Memory B cell (primary cell): ENCODE measurements at regions not wholly inside any gene's neighbourhood (a gene's known extent, or its start where the extent isn't known, plus 50 kb on each side); places are given as distances from the start of the nearest gene placed in this dataset.

Experiments used
- ATAC-seq: fragments of 150-1000 bp; cut with Tn5 transposase; 2 replicates; pipeline ENCODE4 v1.10.0; 2021; ENCODE audit warnings: low read depth, mild to moderate bottlenecking, moderate library complexity
- DNase-seq, 2 donors: peaks; one replicate each; pipeline ENCODE4 v3.0.0; 2022; ENCODE audit warnings: low spot score in 2 of 2
- H3K27ac Mint-ChIP-seq: one replicate; pipeline ENCODE4 v1.8.0; 2022; ENCODE audit warnings: mild to moderate bottlenecking, moderate library complexity, mixed read lengths
- H3K27me3 Mint-ChIP-seq: one replicate; pipeline ENCODE4 v1.8.0; 2022; ENCODE audit warnings: mixed read lengths
- H3K36me3 Mint-ChIP-seq: one replicate; pipeline ENCODE4 v1.8.0; 2022; ENCODE audit warnings: mild to moderate bottlenecking, mixed read lengths
- H3K4me1 Mint-ChIP-seq: one replicate; pipeline ENCODE4 v1.8.0; 2022; ENCODE audit warnings: mixed read lengths
- H3K4me3 Mint-ChIP-seq: one replicate; pipeline ENCODE4 v1.8.0; 2022; ENCODE audit warnings: mild to moderate bottlenecking, moderate library complexity, mixed read lengths
- H3K9me3 Mint-ChIP-seq: one replicate; pipeline ENCODE4 v1.8.0; 2022; ENCODE audit warnings: mixed read lengths

- Mint-ChIP-seq H3K4me1 (no peaks in the 10 kb centered on the region), H3K27ac (no peak overlapping the region), H3K27me3 (peaks cover 18% of the 10 kb centered on the region), H3K9me3 (no peaks in the 10 kb centered on the region), H3K36me3 (no peaks in the 10 kb centered on the region), H3K4me3 (no peak overlapping the region)
- no peak for ATAC-seq
- DNase-seq: no peak
Observed at GRCh38 chr14:96617635-96618034, 115.5 kb downstream of the PAPOLA start.

- Mint-ChIP-seq H3K4me1 (no peaks in the 10 kb centered on the region), H3K27me3 (peaks cover 18% of the 10 kb centered on the region), H3K4me3 (no peak overlapping the region), H3K36me3 (no peaks in the 10 kb centered on the region), H3K27ac (no peak overlapping the region), H3K9me3 (no peaks in the 10 kb centered on the region)
- DNase-seq (no peak), ATAC-seq (no peak)
Observed at GRCh38 chr14:96622926-96623325, 120.7 kb downstream of the PAPOLA start.

- Mint-ChIP-seq H3K27me3 (peaks cover 18% of the 10 kb centered on the region), H3K27ac (no peak overlapping the region), H3K4me3 (no peak overlapping the region), H3K9me3 (no peaks in the 10 kb centered on the region), H3K36me3 (no peaks in the 10 kb centered on the region), H3K4me1 (no peaks in the 10 kb centered on the region)
- ATAC-seq: no peak
- DNase-seq: no peak
Observed at GRCh38 chr14:96623676-96624484, 121.7 kb downstream of the PAPOLA start.

- Mint-ChIP-seq H3K9me3 (no peaks in the 10 kb centered on the region), H3K27me3 (peaks cover 18% of the 10 kb centered on the region), H3K4me3 (no peak overlapping the region), H3K36me3 (no peaks in the 10 kb centered on the region), H3K4me1 (no peaks in the 10 kb centered on the region), H3K27ac (no peak overlapping the region)
- no peak for ATAC-seq
- DNase-seq: no peak
Observed at GRCh38 chr14:96624661-96625425, 122.7 kb downstream of the PAPOLA start.

GRCh38 chr14:96625426-96625985, 123.3 kb downstream of the PAPOLA start:
- ATAC-seq: no peak

GRCh38 chr14:96626121-96626768, 124.1 kb downstream of the PAPOLA start:
- ATAC-seq (no peak), DNase-seq (no peak)
- no peaks in the 10 kb centered on the region for H3K9me3 Mint-ChIP-seq
- no peak overlapping the region for H3K4me3 Mint-ChIP-seq
- H3K27me3 Mint-ChIP-seq: peaks cover 14% of the 10 kb centered on the region
- no peak overlapping the region for H3K27ac Mint-ChIP-seq
- H3K36me3 Mint-ChIP-seq: no peaks in the 10 kb centered on the region
- H3K4me1 Mint-ChIP-seq: no peaks in the 10 kb centered on the region

More at GRCh38 chr14:96625426-96625985, 123.3 kb downstream of the PAPOLA start:
- Mint-ChIP-seq H3K4me3 (no peak overlapping the region), H3K9me3 (no peaks in the 10 kb centered on the region), H3K27ac (no peak overlapping the region), H3K4me1 (no peaks in the 10 kb centered on the region), H3K27me3 (peaks cover 18% of the 10 kb centered on the region), H3K36me3 (no peaks in the 10 kb centered on the region)
- DNase-seq: no peak

- H3K27me3 Mint-ChIP-seq: peaks cover 12% of the 10 kb centered on the region
- no peak overlapping the region for H3K27ac Mint-ChIP-seq
- H3K4me3 Mint-ChIP-seq: no peak overlapping the region
- H3K36me3 Mint-ChIP-seq: no peaks in the 10 kb centered on the region
- no peaks in the 10 kb centered on the region for H3K9me3 Mint-ChIP-seq
- ATAC-seq: no peak
- DNase-seq: no peak
- H3K4me1 Mint-ChIP-seq: peaks cover under 1% of the 10 kb centered on the region
Observed at GRCh38 chr14:96626916-96627315, 124.7 kb downstream of the PAPOLA start.

GRCh38 chr14:96627386-96627785, 125.2 kb downstream of the PAPOLA start:
- no peak overlapping the region for H3K4me3 Mint-ChIP-seq
- H3K9me3 Mint-ChIP-seq: no peaks in the 10 kb centered on the region
- peaks cover 3% of the 10 kb centered on the region for H3K4me1 Mint-ChIP-seq
- peaks cover 12% of the 10 kb centered on the region for H3K27me3 Mint-ChIP-seq
- ATAC-seq: no peak
- H3K36me3 Mint-ChIP-seq: no peaks in the 10 kb centered on the region
- DNase-seq: no peak
- no peak overlapping the region for H3K27ac Mint-ChIP-seq

GRCh38 chr14:96627811-96628775, 125.9 kb downstream of the PAPOLA start:
- DNase-seq: no peak
- H3K27ac Mint-ChIP-seq: no peak overlapping the region
- ATAC-seq: no peak
- no peaks in the 10 kb centered on the region for H3K36me3 Mint-ChIP-seq
- H3K4me1 Mint-ChIP-seq: peaks cover 3% of the 10 kb centered on the region
- H3K4me3 Mint-ChIP-seq: no peak overlapping the region
- H3K9me3 Mint-ChIP-seq: no peaks in the 10 kb centered on the region
- peaks cover 9% of the 10 kb centered on the region for H3K27me3 Mint-ChIP-seq

- ATAC-seq (no peak), DNase-seq (no peak)
- peaks cover 9% of the 10 kb centered on the region for H3K27me3 Mint-ChIP-seq
- peaks cover 3% of the 10 kb centered on the region for H3K4me1 Mint-ChIP-seq
- H3K36me3 Mint-ChIP-seq: no peaks in the 10 kb centered on the region
- H3K27ac Mint-ChIP-seq: no peak overlapping the region
- no peak overlapping the region for H3K4me3 Mint-ChIP-seq
- no peaks in the 10 kb centered on the region for H3K9me3 Mint-ChIP-seq
Observed at GRCh38 chr14:96629082-96629481, 126.9 kb downstream of the PAPOLA start.

- Mint-ChIP-seq H3K27me3 (peaks cover 7% of the 10 kb centered on the region), H3K27ac (no peak overlapping the region), H3K4me1 (peaks cover 3% of the 10 kb centered on the region), H3K9me3 (no peaks in the 10 kb centered on the region), H3K4me3 (no peak overlapping the region), H3K36me3 (no peaks in the 10 kb centered on the region)
- ATAC-seq: no peak
- no peak for DNase-seq
Observed at GRCh38 chr14:96629558-96630222, 127.5 kb downstream of the PAPOLA start.

- no peaks in the 10 kb centered on the region for H3K36me3 Mint-ChIP-seq
- H3K27ac Mint-ChIP-seq: no peak overlapping the region
- no peak for DNase-seq
- peaks cover 9% of the 10 kb centered on the region for H3K27me3 Mint-ChIP-seq
- no peak for ATAC-seq
- no peaks in the 10 kb centered on the region for H3K9me3 Mint-ChIP-seq
- peaks cover 3% of the 10 kb centered on the region for H3K4me1 Mint-ChIP-seq
- no peak overlapping the region for H3K4me3 Mint-ChIP-seq
Observed at GRCh38 chr14:96630281-96630680, 128.1 kb downstream of the PAPOLA start.

GRCh38 chr14:96631030-96631429, 128.8 kb downstream of the PAPOLA start:
- no peaks in the 10 kb centered on the region for H3K36me3 Mint-ChIP-seq
- no peaks in the 10 kb centered on the region for H3K9me3 Mint-ChIP-seq
- no peak for ATAC-seq
- H3K4me1 Mint-ChIP-seq: peaks cover 3% of the 10 kb centered on the region
- DNase-seq: no peak
- H3K27me3 Mint-ChIP-seq: peaks cover 9% of the 10 kb centered on the region
- H3K27ac Mint-ChIP-seq: no peak overlapping the region
- no peak overlapping the region for H3K4me3 Mint-ChIP-seq
